ENCODE measurements at regions not wholly inside any gene's neighbourhood (a gene's known extent, or its start where the extent isn't known, plus 50 kb on each side); places are given as distances from the start of the nearest gene placed in this dataset.

GRCh38 chr10:43874984-43875383, 226.3 kb upstream of the ZNF32 start:
- DNase-seq (ENCODE audit: low read depth in 2 of 2): no peak

- DNase-seq (ENCODE audit: low read depth in 2 of 2): no peak
Observed at GRCh38 chr10:43873717-43874116, 225.0 kb upstream of the ZNF32 start.

GRCh38 chr10:43872644-43873043, 224.0 kb upstream of the ZNF32 start:
- DNase-seq (ENCODE audit: low read depth in 2 of 2): no peak

GRCh38 chr10:43871545-43871944, 222.9 kb upstream of the ZNF32 start:
- DNase-seq (ENCODE audit: low read depth in 2 of 2): no peak

- no peak for DNase-seq (ENCODE audit: low read depth in 2 of 2)
Observed at GRCh38 chr10:43870968-43871439, 222.3 kb upstream of the ZNF32 start.

GRCh38 chr10:43869669-43870322, 221.1 kb upstream of the ZNF32 start:
- no peak for DNase-seq (ENCODE audit: low read depth in 2 of 2)

GRCh38 chr10:43868952-43869351, 220.3 kb upstream of the ZNF32 start:
- no peak for DNase-seq (ENCODE audit: low read depth in 2 of 2)

GRCh38 chr10:43867667-43868565, 219.2 kb upstream of the ZNF32 start:
- DNase-seq (ENCODE audit: low read depth in 2 of 2): no peak

- DNase-seq (ENCODE audit: low read depth in 2 of 2): no peak
Observed at GRCh38 chr10:43867113-43867512, 218.4 kb upstream of the ZNF32 start.

- DNase-seq (ENCODE audit: low read depth in 2 of 2): no peak
Observed at GRCh38 chr10:43866712-43867111, 218.0 kb upstream of the ZNF32 start.

- DNase-seq (ENCODE audit: low read depth in 2 of 2): no peak
Observed at GRCh38 chr10:43865265-43866135, 216.8 kb upstream of the ZNF32 start.

GRCh38 chr10:43864656-43865055, 216.0 kb upstream of the ZNF32 start:
- no peak for DNase-seq (ENCODE audit: low read depth in 2 of 2)

GRCh38 chr10:43863859-43864591, 215.3 kb upstream of the ZNF32 start:
- DNase-seq (ENCODE audit: low read depth in 2 of 2): no peak

GRCh38 chr10:43863270-43863669, 214.6 kb upstream of the ZNF32 start:
- no peak for DNase-seq (ENCODE audit: low read depth in 2 of 2)

- DNase-seq (ENCODE audit: low read depth in 2 of 2): no peak
Observed at GRCh38 chr10:43862756-43863155, 214.1 kb upstream of the ZNF32 start.

- DNase-seq (ENCODE audit: low read depth in 2 of 2): no peak
Observed at GRCh38 chr10:43861966-43862751, 213.5 kb upstream of the ZNF32 start.

- no peak for DNase-seq (ENCODE audit: low read depth in 2 of 2)
Observed at GRCh38 chr10:43859016-43859525, 210.4 kb upstream of the ZNF32 start.

- DNase-seq (ENCODE audit: low read depth in 2 of 2): no peak
Observed at GRCh38 chr10:43857931-43858315, 209.2 kb upstream of the ZNF32 start.

- no peak for DNase-seq (ENCODE audit: low read depth in 2 of 2)
Observed at GRCh38 chr10:43857206-43857930, 208.7 kb upstream of the ZNF32 start.

- no peak for DNase-seq (ENCODE audit: low read depth in 2 of 2)
Observed at GRCh38 chr10:43856299-43856698, 207.6 kb upstream of the ZNF32 start.

All from stimulated activated CD8-positive, alpha-beta memory T cell treated with anti-CD3 and anti-CD28 coated beads, Interleukin-2, amount 100 ng/mL, for 48 hours (primary cell).